22Rv1 (cell line): ENCODE measurements at regions not wholly inside any gene's neighbourhood (a gene's known extent, or its start where the extent isn't known, plus 50 kb on each side); places are given as distances from the start of the nearest gene placed in this dataset.

ENCODE experiments used
- CTCF ChIP-seq: fragments of 450-650 bp; IDR thresholded peaks from 2 replicates; pipeline ENCODE4 v1.5.1; 2017; ENCODE audit warnings: mild to moderate bottlenecking
- ZFX ChIP-seq: fragments of 450-650 bp; IDR thresholded peaks from 2 replicates; pipeline ENCODE4 v1.6.1; 2017; ENCODE audit warnings: antibody characterized with exemption, borderline replicate concordance

GRCh38 chr18:56309104-56309503 lies 329.3 kb downstream of the TXNL1 start:
- no peak for TF ChIP-seq CTCF
- no peak for TF ChIP-seq ZFX
